Hepatic stellate cell (primary cell): ENCODE measurements at regions not wholly inside any gene's neighbourhood (a gene's known extent, or its start where the extent isn't known, plus 50 kb on each side); places are given as distances from the start of the nearest gene placed in this dataset.
"Not testable (repeated sequence)": the region's sequence is repeated elsewhere in the genome, so short reads cannot be mapped to it uniquely, and the experiment has no call there.

Source experiments
- DNase-seq: peaks from one replicate; pipeline ENCODE4 v3.0.0; 2011; ENCODE audit warnings: low spot score

- no peak for DNase-seq
These were observed 719.0 kb upstream of the SLC39A10 start for GRCh38 chr2:194938066-194938465.

GRCh38 chr2:194927489-194927888, 729.5 kb upstream of the SLC39A10 start:
- DNase-seq: no peak

GRCh38 chr2:194926873-194927272, 730.2 kb upstream of the SLC39A10 start:
- DNase-seq: no peak

GRCh38 chr2:194925742-194926141, 731.3 kb upstream of the SLC39A10 start:
- no peak for DNase-seq

- no peak for DNase-seq
These were observed 739.5 kb upstream of the SLC39A10 start for GRCh38 chr2:194917519-194917918.

- DNase-seq: no peak
These were observed 741.5 kb upstream of the SLC39A10 start for GRCh38 chr2:194915485-194915884.

- DNase-seq: no peak
These were observed 749.5 kb upstream of the SLC39A10 start for GRCh38 chr2:194907569-194907968.

- no peak for DNase-seq
These were observed 760.2 kb upstream of the SLC39A10 start for GRCh38 chr2:194896871-194897270.

- DNase-seq: no peak
These were observed 773.3 kb upstream of the SLC39A10 start for GRCh38 chr2:194883711-194884110.

GRCh38 chr2:194870974-194871535, 786.0 kb upstream of the SLC39A10 start:
- DNase-seq: no peak

GRCh38 chr2:194867328-194867727, 789.7 kb upstream of the SLC39A10 start:
- DNase-seq: no peak

GRCh38 chr2:194854941-194855340, 802.1 kb upstream of the SLC39A10 start:
- no peak for DNase-seq

- no peak for DNase-seq
These were observed 814.2 kb upstream of the SLC39A10 start for GRCh38 chr2:194842871-194843270.

GRCh38 chr2:194834371-194834770, 822.7 kb upstream of the SLC39A10 start:
- DNase-seq: not testable (repeated sequence)

GRCh38 chr2:194826241-194826640, 830.8 kb upstream of the SLC39A10 start:
- DNase-seq: no peak

GRCh38 chr2:194824450-194824849, 832.6 kb upstream of the SLC39A10 start:
- DNase-seq: no peak

- no peak for DNase-seq
These were observed 834.4 kb upstream of the SLC39A10 start for GRCh38 chr2:194822657-194823056.

- no peak for DNase-seq
These were observed 834.9 kb upstream of the SLC39A10 start for GRCh38 chr2:194822097-194822496.

- no peak for DNase-seq
These were observed 837.7 kb upstream of the SLC39A10 start for GRCh38 chr2:194819367-194819766.

GRCh38 chr2:194815475-194815874, 841.6 kb upstream of the SLC39A10 start:
- no peak for DNase-seq

GRCh38 chr2:194802589-194802988, 854.4 kb upstream of the SLC39A10 start:
- no peak for DNase-seq

GRCh38 chr2:194787071-194787470, 870.0 kb upstream of the SLC39A10 start:
- not testable (repeated sequence) for DNase-seq

- not testable (repeated sequence) for DNase-seq
These were observed 885.6 kb upstream of the SLC39A10 start for GRCh38 chr2:194771394-194771793.

- no peak for DNase-seq
These were observed 888.0 kb upstream of the SLC39A10 start for GRCh38 chr2:194769030-194769429.

GRCh38 chr2:194765723-194766122, 891.3 kb upstream of the SLC39A10 start:
- no peak for DNase-seq
